A673 (cell line): ENCODE measurements at regions not wholly inside any gene's neighbourhood (a gene's known extent, or its start where the extent isn't known, plus 50 kb on each side); places are given as distances from the start of the nearest gene placed in this dataset.

Source experiments
- BruUV-seq: library from RNA; stranded (reverse); fragments of 400-500 nt; replicated peaks from 2 replicates; lab custom pipeline; 2021; lab: Mats Ljungman, UMichigan
- CTCF ChIA-PET: fragments of 300-600 bp; sonication (Branson Sonifier 250); formaldehyde crosslinking; loops from one replicate; lab custom pipeline; 2022; ENCODE audit warnings: antibody characterized with exemption; lab: Charles Lee
- POLR2A ChIA-PET: fragments of 300-600 bp; sonication (Branson Sonifier 250); formaldehyde crosslinking; loops from one replicate; lab custom pipeline; 2022; ENCODE audit warnings: antibody characterized with exemption; ENCODE audit not compliant: low non-redundant PET; lab: Charles Lee
- DNase-seq: peaks from one replicate; pipeline ENCODE4 v3.0.0-alpha.2; 2015; ENCODE audit warnings: low spot score
- H3K27ac ChIP-seq: fragments of 200-600 bp; sonication (generic); 2 replicates; pipeline ENCODE4 v1.5.1; 2016; ENCODE audit warnings: mixed run types, low read depth, mild to moderate bottlenecking, mixed read lengths, antibody characterized with exemption, low read length; ENCODE audit not compliant: poor library complexity, severe bottlenecking
- H3K27me3 ChIP-seq: fragments of 200-600 bp; sonication (generic); replicated peaks from 2 replicates; pipeline ENCODE4 v1.6.1; 2017; ENCODE audit warnings: mixed run types, low read depth, mild to moderate bottlenecking, mixed read lengths, antibody characterized with exemption, low read length; ENCODE audit not compliant: insufficient read depth, poor library complexity
- H3K36me3 ChIP-seq: fragments of 200-600 bp; sonication (generic); 2 replicates; pipeline ENCODE4 v1.6.1; 2016; ENCODE audit warnings: mixed run types, mild to moderate bottlenecking, mixed read lengths, antibody characterized with exemption, low read length; ENCODE audit not compliant: insufficient read depth, poor library complexity, severe bottlenecking
- H3K4me1 ChIP-seq: fragments of 200-600 bp; sonication (generic); 2 replicates; pipeline ENCODE4 v1.6.1; 2017; ENCODE audit warnings: mixed run types, mild to moderate bottlenecking, mixed read lengths, antibody characterized with exemption, low read length; ENCODE audit not compliant: insufficient read depth, poor library complexity, severe bottlenecking
- H3K4me3 ChIP-seq: fragments of 200-600 bp; sonication (generic); 2 replicates; pipeline ENCODE4 v1.5.1; 2016; ENCODE audit warnings: low read depth, mixed run types, mild to moderate bottlenecking, mixed read lengths, low read length; ENCODE audit not compliant: poor library complexity, severe bottlenecking
- H3K9me3 ChIP-seq: fragments of 200-600 bp; sonication (generic); 2 replicates; pipeline ENCODE4 v1.6.1; 2016; ENCODE audit warnings: mixed run types, low read depth, mild to moderate bottlenecking, mixed read lengths, antibody characterized with exemption, low read length; ENCODE audit not compliant: poor library complexity, severe bottlenecking
- EZH2 ChIP-seq: fragments of 200-600 bp; sonication (generic); IDR thresholded peaks from 2 replicates; pipeline ENCODE4 v1.6.1; 2017; ENCODE audit warnings: borderline replicate concordance, low read depth, mild to moderate bottlenecking, mixed read lengths, antibody characterized with exemption, low read length; ENCODE audit not compliant: poor library complexity, severe bottlenecking
- intact Hi-C: fragments of 100-400 bp; cut with micrococcal nuclease; formaldehyde crosslinking; loops from one replicate; pipeline ENCODE4 v1.10.0; 2022; ENCODE audit not compliant: unreplicated experiment
- TF ChIP-seq, protein P1 (sequence below): fragments of 300-800, 200-600 bp; sonication (generic); conservative IDR thresholded peaks from 2 replicates; pipeline ENCODE4 v1.5.1; 2017; ENCODE audit warnings: low read depth, mild to moderate bottlenecking, antibody characterized with exemption, low read length, moderate library complexity, mixed read lengths

- Histone ChIP-seq H3K4me3 (no peak overlapping the region), H3K27ac (no peak overlapping the region), H3K9me3 (no peaks in the 10 kb centered on the region), H3K27me3 (no peaks in the 10 kb centered on the region), H3K4me1 (peaks cover 4% of the 10 kb centered on the region), H3K36me3 (no peaks in the 10 kb centered on the region)
- intact Hi-C loops: no loop called here
- ChIA-PET POLR2A (no interaction called here), CTCF (no interaction called here)
- BruUV-seq: no TSS peak
- no peak for TF ChIP-seq EZH2
- TF ChIP-seq, protein P1, sequence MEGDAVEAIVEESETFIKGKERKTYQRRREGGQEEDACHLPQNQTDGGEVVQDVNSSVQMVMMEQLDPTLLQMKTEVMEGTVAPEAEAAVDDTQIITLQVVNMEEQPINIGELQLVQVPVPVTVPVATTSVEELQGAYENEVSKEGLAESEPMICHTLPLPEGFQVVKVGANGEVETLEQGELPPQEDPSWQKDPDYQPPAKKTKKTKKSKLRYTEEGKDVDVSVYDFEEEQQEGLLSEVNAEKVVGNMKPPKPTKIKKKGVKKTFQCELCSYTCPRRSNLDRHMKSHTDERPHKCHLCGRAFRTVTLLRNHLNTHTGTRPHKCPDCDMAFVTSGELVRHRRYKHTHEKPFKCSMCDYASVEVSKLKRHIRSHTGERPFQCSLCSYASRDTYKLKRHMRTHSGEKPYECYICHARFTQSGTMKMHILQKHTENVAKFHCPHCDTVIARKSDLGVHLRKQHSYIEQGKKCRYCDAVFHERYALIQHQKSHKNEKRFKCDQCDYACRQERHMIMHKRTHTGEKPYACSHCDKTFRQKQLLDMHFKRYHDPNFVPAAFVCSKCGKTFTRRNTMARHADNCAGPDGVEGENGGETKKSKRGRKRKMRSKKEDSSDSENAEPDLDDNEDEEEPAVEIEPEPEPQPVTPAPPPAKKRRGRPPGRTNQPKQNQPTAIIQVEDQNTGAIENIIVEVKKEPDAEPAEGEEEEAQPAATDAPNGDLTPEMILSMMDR: no peak
- no peak for DNase-seq
Measured at GRCh38 chr12:126492181-126492580, 1426.9 kb downstream of the AACS start.

GRCh38 chr12:126493366-126494108, 1428.3 kb downstream of the AACS start:
- Histone ChIP-seq H3K36me3 (no peaks in the 10 kb centered on the region), H3K27ac (no peak overlapping the region), H3K4me3 (no peak overlapping the region), H3K27me3 (no peaks in the 10 kb centered on the region), H3K9me3 (no peaks in the 10 kb centered on the region), H3K4me1 (peaks cover 4% of the 10 kb centered on the region)
- no TSS peak for BruUV-seq
- POLR2A ChIA-PET: no interaction called here
- intact Hi-C loops: no loop called here
- no peak for TF ChIP-seq EZH2
- TF ChIP-seq, protein P1: no peak
- CTCF ChIA-PET: no interaction called here
- no peak for DNase-seq

DNA sequence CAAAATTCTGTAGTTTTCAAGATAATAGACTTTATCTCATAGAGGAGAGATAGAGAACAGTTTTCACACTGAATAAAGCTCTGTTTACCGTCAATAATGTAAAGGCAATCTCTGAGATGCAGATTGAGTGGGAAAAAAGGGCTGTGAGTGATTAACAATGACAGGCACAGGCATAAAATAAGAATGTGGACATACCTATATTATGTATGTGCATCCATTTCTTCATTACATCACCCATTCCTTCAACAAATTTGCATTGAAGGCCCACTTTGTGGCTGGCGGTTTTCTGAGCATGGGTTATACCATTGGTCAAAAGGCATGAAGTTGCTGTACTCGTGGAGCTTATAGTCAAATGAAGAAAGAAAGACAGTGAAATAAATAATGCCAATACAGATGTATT, 1431.0 kb downstream of the AACS start:
- no peaks in the 10 kb centered on the region for H3K9me3 ChIP-seq
- CTCF ChIA-PET: no interaction called here

More for the DNA sequence above, 1431.0 kb downstream of the AACS start:
- peaks cover 4% of the 10 kb centered on the region for H3K4me1 ChIP-seq
- TF ChIP-seq, protein P1: no peak
- no peak for TF ChIP-seq EZH2
- BruUV-seq: no TSS peak
- no peaks in the 10 kb centered on the region for H3K36me3 ChIP-seq
- DNase-seq: no peak
- no peak overlapping the region for H3K4me3 ChIP-seq
- intact Hi-C loops: no loop called here
- H3K27ac ChIP-seq: no peak overlapping the region
- POLR2A ChIA-PET: no interaction called here
- H3K27me3 ChIP-seq: no peaks in the 10 kb centered on the region
